GM20000 (cell line): ENCODE measurements at regions not wholly inside any gene's neighbourhood (a gene's known extent, or its start where the extent isn't known, plus 50 kb on each side); places are given as distances from the start of the nearest gene placed in this dataset.

ENCODE experiments used
- DNase-seq: peaks from one replicate; pipeline ENCODE4 v3.0.0; 2012; ENCODE audit warnings: low spot score
- TF ChIP-seq, protein P1 (sequence below): IDR thresholded peaks from 2 replicates; pipeline ENCODE4 v1.5.1; 2012; ENCODE audit warnings: mild to moderate bottlenecking, control low read depth; ENCODE audit errors: extremely low read depth, missing control alignments

DNA sequence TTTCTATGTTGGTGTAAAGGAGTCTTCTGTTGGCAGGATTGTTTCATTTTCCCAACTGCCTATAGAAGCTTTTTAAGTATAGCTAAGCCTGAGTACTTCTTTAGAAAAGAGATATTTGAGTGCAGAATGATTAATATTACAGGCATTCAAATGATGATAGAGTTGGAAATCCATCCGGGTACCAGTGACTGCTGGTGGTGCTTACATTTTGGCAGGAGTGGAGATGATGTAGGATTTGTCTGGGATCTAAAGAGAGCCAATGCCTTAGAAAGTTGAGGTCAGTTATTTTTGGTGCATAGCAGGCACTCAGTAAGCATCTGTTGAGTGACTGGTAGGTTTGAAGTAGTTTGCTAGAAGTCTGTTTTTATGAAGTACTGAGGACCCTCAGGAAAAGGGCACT, 433.5 kb downstream of the DMAC1 start:
- TF ChIP-seq, protein P1, sequence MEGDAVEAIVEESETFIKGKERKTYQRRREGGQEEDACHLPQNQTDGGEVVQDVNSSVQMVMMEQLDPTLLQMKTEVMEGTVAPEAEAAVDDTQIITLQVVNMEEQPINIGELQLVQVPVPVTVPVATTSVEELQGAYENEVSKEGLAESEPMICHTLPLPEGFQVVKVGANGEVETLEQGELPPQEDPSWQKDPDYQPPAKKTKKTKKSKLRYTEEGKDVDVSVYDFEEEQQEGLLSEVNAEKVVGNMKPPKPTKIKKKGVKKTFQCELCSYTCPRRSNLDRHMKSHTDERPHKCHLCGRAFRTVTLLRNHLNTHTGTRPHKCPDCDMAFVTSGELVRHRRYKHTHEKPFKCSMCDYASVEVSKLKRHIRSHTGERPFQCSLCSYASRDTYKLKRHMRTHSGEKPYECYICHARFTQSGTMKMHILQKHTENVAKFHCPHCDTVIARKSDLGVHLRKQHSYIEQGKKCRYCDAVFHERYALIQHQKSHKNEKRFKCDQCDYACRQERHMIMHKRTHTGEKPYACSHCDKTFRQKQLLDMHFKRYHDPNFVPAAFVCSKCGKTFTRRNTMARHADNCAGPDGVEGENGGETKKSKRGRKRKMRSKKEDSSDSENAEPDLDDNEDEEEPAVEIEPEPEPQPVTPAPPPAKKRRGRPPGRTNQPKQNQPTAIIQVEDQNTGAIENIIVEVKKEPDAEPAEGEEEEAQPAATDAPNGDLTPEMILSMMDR, result no peak
- no peak for DNase-seq

DNA sequence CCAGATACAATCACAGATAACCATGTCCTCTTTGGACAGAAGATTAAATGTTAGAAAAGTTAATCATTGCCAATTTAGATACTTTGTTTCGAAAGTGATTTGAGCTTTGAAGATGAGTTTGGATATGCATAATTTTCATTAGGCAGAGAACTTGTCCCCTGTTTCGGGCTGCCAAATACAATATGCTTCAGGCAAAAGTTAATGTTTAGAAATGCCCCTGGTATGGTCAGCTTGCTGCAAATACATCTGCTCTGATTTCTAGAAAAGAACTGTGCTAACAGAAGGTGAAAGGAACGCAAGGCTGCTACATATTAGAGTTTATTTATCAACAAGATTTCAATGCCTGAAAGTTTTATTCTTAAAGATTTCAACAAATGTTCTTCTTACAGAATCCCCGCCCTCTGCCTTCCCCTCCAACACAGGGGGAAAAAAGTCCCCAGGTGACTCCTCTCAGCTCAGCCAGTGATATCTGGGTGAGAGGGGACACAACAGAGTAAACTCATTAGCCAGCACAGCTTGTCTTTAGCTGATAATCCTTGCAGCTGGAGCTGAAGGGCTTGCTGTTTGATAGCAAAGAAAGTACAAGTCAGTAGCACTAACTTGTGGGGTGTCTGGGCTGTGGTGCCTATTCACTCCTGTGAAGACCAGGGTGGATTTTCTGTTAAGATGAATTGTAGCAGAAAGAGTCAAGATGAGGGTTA, 435.7 kb downstream of the DMAC1 start:
- DNase-seq, result no peak
- TF ChIP-seq, protein P1, result no peak

DNA sequence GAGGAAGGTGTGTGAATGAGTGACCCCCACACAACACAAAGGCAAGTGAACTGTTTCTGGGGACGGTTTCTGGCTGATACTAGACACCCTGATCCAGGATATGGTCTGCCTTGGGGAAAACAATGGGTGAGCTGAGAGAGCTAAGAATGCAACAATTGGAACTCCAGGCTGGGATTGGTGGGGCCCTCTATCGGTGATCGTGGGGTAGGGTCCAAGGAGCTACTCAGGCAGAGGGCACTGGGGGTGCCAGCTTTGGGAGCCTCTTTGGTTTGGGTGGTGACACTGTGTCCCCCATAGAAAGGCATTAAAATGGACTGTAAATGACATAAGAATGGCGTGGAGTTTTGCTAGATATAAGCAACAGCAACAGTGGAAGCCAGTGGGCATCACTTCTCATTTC, 439.1 kb downstream of the DMAC1 start:
- DNase-seq, result no peak
- TF ChIP-seq, protein P1, result no peak

DNA sequence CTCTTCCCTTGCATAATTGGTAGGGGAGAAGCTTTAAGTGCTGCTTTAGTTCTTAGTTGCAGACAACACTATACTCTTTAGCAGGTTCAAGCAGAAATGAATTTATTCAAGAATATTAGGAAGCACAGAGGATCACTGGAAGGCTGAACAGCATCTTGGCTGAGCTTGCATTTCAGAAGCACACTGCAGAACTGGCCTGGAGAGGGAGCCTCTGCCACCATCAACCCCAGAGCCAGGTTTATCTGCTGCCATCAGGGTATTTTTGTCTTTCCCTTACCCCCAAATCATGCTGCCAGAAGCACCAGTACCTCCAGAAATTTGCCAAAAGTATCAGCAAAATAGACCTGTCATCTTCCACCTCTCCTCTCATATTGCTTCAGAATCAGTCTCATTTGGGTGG, 440.7 kb downstream of the DMAC1 start:
- TF ChIP-seq, protein P1, result no peak
- DNase-seq, result no peak

DNA sequence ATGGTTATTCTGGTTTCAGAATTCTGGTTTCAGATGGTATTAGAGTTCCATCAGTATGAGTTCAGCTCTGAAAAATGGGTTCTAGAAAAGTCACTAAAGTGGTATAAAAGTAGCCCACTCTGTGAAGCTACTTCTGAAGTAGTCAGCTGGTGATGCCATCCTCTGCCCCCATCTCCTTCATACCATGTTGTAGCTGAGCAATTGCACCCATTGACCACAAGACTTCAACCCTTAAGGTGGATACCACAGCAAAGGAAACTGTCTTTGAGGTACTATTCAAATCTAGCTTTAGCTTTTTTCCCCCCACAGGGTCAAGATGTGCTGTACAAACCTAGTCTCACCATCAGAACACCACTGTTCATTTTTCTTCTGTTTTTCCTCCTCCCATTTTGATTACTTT, 444.9 kb downstream of the DMAC1 start:
- TF ChIP-seq, protein P1, result no peak
- DNase-seq, result no peak

DNA sequence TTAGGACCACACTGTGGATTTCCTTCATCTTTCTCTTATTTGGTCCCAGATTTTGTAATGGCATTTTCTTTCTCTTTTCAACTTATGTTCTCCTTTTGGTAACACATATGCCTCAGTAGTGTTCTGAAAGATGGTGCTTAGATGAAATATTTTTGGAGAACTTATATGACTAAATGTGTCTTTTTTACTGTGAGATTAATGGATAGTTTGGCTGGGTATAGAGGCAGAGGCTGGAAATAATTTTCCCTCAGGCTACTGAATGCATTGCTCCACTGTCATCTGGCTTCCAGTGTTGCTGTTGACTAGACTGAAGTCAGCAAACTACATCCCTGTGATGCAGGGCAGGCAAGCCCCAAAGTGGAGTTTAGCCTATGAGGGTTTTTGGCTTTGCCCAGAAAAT, 450.9 kb downstream of the DMAC1 start:
- DNase-seq, result no peak
- TF ChIP-seq, protein P1, result no peak

DNA sequence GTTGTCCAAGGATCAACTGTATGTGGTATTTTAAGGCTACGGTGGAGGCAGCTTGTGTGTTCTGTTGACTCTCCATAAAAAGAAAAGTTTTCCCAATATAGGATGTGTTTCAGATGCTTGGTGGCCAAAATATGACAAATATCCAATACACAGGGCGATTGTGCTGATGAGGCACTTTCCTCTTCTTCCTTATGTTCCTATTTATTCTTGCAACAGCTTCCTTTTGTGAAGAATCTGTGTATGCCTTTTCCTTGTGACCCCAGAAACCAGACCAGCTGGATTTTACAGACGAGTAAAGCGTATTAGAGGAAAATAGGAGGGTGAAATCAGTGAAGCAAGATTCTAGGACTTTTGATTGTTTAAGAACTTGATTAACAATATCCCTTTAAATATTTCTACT, 452.0 kb downstream of the DMAC1 start:
- no peak for DNase-seq
- TF ChIP-seq, protein P1, result no peak
